ENCODE measurements at regions not wholly inside any gene's neighbourhood (a gene's known extent, or its start where the extent isn't known, plus 50 kb on each side); places are given as distances from the start of the nearest gene placed in this dataset.

DNA sequence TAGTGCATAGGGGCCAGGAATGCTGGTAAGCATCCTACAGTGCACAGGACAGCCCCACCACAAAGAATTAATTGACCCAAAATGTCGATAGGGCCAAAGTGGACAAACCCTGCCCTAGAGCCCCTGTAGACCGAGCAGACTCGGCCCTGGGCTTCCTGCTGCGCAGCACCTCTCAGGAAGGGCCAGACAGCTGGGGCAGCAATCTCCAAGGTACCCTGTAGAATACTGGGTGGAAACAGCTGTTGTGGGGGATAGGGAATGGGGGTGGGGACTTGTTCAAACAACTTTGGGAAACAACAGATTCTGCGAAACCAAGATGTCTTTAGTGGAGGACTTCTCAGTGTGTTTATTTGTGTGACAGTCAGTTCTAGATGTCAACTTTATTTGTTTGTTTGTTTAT lies 67.1 kb downstream of the MRPL46 start:
- Histone ChIP-seq H3K27me3 (no peaks in the 10 kb centered on the region), H3K4me3 (no peak overlapping the region), H3K9me3 (peaks cover 0 to 6% (median 0%) of the 10 kb centered on the region in 11 donors), H3K4me1 (peaks cover 0 to 26% (median 17%) of the 10 kb centered on the region in 9 donors), H3K27ac (peak overlapping the region in 1 of 10 donors; percentile 86), H3K36me3 (no peaks in the 10 kb centered on the region)
- 64 to 74% methylated on average over 5 of the region's 5 CpGs for WGBS, 2 donors
- intact Hi-C loops (cut with DNase I) = no loop called here
- DNase-seq (no peak), ATAC-seq (no peak)
- TF ChIP-seq, protein P1, sequence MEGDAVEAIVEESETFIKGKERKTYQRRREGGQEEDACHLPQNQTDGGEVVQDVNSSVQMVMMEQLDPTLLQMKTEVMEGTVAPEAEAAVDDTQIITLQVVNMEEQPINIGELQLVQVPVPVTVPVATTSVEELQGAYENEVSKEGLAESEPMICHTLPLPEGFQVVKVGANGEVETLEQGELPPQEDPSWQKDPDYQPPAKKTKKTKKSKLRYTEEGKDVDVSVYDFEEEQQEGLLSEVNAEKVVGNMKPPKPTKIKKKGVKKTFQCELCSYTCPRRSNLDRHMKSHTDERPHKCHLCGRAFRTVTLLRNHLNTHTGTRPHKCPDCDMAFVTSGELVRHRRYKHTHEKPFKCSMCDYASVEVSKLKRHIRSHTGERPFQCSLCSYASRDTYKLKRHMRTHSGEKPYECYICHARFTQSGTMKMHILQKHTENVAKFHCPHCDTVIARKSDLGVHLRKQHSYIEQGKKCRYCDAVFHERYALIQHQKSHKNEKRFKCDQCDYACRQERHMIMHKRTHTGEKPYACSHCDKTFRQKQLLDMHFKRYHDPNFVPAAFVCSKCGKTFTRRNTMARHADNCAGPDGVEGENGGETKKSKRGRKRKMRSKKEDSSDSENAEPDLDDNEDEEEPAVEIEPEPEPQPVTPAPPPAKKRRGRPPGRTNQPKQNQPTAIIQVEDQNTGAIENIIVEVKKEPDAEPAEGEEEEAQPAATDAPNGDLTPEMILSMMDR (IDR thresholded peaks at IDR 0.05) = no peak

DNA sequence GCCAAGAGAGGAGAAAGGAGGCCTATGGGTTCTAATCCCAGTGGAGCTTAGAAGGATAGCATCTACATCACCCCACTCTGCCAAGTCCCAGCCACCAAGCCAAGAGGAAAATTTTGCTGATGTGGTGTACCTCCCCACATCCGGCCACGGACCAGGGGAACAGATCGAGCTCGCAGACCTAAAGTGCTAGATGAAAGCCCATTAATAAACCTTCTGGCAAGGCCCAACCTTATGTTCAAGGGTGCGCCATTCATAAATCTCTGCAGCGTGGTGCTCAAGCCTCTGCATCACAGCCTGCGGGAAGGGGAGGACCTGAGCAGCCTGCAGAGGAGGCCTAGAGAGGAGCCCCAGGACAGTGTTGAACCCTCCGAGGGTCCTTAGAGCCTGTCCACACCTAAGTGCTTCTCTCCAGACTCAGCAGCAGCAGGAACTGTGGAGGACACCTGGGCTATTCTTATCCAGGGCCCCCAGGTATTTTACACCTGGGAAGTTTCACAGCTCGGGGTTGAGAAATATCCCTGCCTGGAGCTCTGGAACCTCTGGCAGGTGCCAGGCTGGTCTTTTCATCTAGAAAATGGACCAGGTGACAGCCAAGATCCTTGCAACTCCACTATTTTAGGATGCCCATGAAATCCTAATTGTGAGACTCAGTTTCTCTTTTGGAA lies 68.0 kb downstream of the MRPL46 start:
- Histone ChIP-seq H3K9me3 (peaks cover 0 to 6% (median 0%) of the 10 kb centered on the region in 11 donors), H3K4me3 (no peak overlapping the region), H3K36me3 (no peaks in the 10 kb centered on the region), H3K27ac (no peak overlapping the region), H3K27me3 (peaks cover 0 to 4% (median 0%) of the 10 kb centered on the region in 7 donors), H3K4me1 (peaks cover 0 to 32% (median 17%) of the 10 kb centered on the region in 9 donors)
- ATAC-seq (no peak), DNase-seq (no peak)
- intact Hi-C loops (cut with DNase I) = no loop called here
- 87 to 88% methylated on average over 9 of the region's 9 CpGs for WGBS, 2 donors
- TF ChIP-seq, protein P1 (IDR thresholded peaks at IDR 0.05) = no peak

- Histone ChIP-seq H3K27ac (no peak overlapping the region), H3K9me3 (peaks cover 0 to 6% (median 0%) of the 10 kb centered on the region in 11 donors), H3K27me3 (peaks cover 0 to 5% (median 0%) of the 10 kb centered on the region in 7 donors), H3K36me3 (no peaks in the 10 kb centered on the region), H3K4me3 (no peak overlapping the region), H3K4me1 (peaks cover 0 to 32% (median 17%) of the 10 kb centered on the region in 9 donors)
- WGBS, 2 donors = 89 to 91% methylated on average over 1 of the region's 1 CpG
- intact Hi-C loops (cut with DNase I) = no loop called here
- no peak for DNase-seq
- ATAC-seq = no peak
- TF ChIP-seq, protein P1 (IDR thresholded peaks at IDR 0.05) = no peak
Measured at GRCh38 chr15:88398011-88398410, 69.2 kb downstream of the MRPL46 start.

DNA sequence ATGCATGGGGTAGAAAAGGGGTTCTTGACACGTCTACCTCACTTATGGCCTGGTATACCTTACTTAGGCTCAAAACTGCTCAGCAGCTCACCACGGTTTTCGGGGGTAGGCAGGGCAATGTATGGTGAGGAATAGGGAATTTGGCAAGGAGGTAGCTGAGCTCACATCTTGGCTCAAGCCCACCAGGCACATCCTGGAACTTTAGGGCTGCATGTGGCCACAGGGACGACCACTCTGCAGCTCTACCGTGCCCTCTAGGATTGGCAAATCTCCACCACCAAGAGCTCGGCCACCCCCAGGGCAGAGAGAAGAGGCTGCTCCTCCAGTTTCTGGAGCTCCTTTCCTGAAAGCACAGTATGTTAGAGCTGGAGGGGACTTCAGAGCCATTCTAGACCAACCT lies 69.7 kb downstream of the MRPL46 start:
- TF ChIP-seq, protein P1 (IDR thresholded peaks at IDR 0.05) = no peak
- Histone ChIP-seq H3K36me3 (no peaks in the 10 kb centered on the region), H3K4me3 (no peak overlapping the region), H3K9me3 (peaks cover 0 to 6% (median 0%) of the 10 kb centered on the region in 11 donors), H3K4me1 (peaks cover 0 to 30% (median 16%) of the 10 kb centered on the region in 9 donors), H3K27ac (no peak overlapping the region), H3K27me3 (peaks cover 0 to 5% (median 0%) of the 10 kb centered on the region in 7 donors)
- intact Hi-C loops (cut with DNase I) = no loop called here
- 79 to 81% methylated on average over 6 of the region's 6 CpGs for WGBS, 2 donors
- ATAC-seq (no peak), DNase-seq (no peak)

Data from heart right ventricle (tissue), 16 donors.